Ascending aorta (tissue), 2 donors: ENCODE measurements at regions not wholly inside any gene's neighbourhood (a gene's known extent, or its start where the extent isn't known, plus 50 kb on each side); places are given as distances from the start of the nearest gene placed in this dataset.

Experiments used
- DNase-seq, 2 donors: peaks; one replicate each; pipeline ENCODE4 v3.0.0-alpha.2; 2019; ENCODE audit warnings: low spot score in 2 of 2
- H3K27ac ChIP-seq, 2 donors: fragments of 200-600 bp; sonication (generic); one replicate each; pipeline ENCODE4 v1.5.1; 2016 to 2017; ENCODE audit warnings: mild to moderate bottlenecking in 1 of 2
- H3K27me3 ChIP-seq: fragments of 200-600 bp; sonication (generic); one replicate; pipeline ENCODE4 v1.5.1; 2017
- H3K36me3 ChIP-seq, 2 donors: fragments of 200-600 bp; sonication (generic); one replicate each; pipeline ENCODE4 v1.5.1; 2016
- H3K4me1 ChIP-seq, 2 donors: fragments of 200-600 bp; sonication (generic); one replicate each; pipeline ENCODE4 v1.5.1; 2016 to 2017; ENCODE audit warnings: mild to moderate bottlenecking in 1 of 2
- H3K4me3 ChIP-seq, 2 donors: fragments of 200-600 bp; sonication (generic); one replicate each; pipeline ENCODE4 v1.5.1; 2016 to 2017; ENCODE audit warnings: mild to moderate bottlenecking in 1 of 2
- H3K9me3 ChIP-seq, 2 donors: fragments of 200-600 bp; sonication (generic); one replicate each; pipeline ENCODE4 v1.5.1; 2016
- intact Hi-C: fragments of 100-400 bp; cut with DNase I; formaldehyde crosslinking; loops from one replicate; pipeline ENCODE4 v1.15.1; 2023
- TF ChIP-seq, protein P1 (sequence below), 3 experiments: fragments of 200-600 bp in 2 of 3; fragments of 450-650 bp in 1 of 3; sonication (generic) in 2 of 3; IDR thresholded peaks; one replicate each; pipeline ENCODE4 v1.5.1; 2016 to 2019; ENCODE audit warnings: antibody characterized with exemption in 3 of 3, mild to moderate bottlenecking in 1 of 3, moderate library complexity in 1 of 3

DNA sequence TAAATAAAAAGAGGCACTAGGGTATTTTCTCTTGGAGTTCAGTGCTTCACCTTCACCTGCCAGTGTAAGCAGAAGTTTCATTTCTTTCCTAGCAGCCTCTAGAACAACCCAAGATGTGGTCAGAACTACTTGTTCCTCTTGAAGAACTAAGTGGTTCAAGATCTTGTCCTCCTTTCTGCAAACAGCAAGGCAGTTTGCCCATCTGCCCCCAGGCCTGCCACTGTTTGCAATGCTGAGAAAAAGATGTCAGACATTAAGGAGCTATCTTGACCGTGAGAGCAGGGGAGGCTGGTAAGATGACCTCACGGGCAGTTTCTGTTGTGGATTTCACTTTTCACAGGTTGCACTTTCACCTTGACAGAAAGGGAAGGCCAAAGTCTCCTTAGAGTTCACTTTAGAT, 52.0 kb upstream of the KLF4 start:
- intact Hi-C loops = no loop called here
- Histone ChIP-seq H3K27me3 (no peaks in the 10 kb centered on the region), H3K4me1 (no peaks in the 10 kb centered on the region), H3K36me3 (no peaks in the 10 kb centered on the region), H3K9me3 (no peaks in the 10 kb centered on the region), H3K27ac (no peak overlapping the region), H3K4me3 (no peak overlapping the region)
- TF ChIP-seq, protein P1, sequence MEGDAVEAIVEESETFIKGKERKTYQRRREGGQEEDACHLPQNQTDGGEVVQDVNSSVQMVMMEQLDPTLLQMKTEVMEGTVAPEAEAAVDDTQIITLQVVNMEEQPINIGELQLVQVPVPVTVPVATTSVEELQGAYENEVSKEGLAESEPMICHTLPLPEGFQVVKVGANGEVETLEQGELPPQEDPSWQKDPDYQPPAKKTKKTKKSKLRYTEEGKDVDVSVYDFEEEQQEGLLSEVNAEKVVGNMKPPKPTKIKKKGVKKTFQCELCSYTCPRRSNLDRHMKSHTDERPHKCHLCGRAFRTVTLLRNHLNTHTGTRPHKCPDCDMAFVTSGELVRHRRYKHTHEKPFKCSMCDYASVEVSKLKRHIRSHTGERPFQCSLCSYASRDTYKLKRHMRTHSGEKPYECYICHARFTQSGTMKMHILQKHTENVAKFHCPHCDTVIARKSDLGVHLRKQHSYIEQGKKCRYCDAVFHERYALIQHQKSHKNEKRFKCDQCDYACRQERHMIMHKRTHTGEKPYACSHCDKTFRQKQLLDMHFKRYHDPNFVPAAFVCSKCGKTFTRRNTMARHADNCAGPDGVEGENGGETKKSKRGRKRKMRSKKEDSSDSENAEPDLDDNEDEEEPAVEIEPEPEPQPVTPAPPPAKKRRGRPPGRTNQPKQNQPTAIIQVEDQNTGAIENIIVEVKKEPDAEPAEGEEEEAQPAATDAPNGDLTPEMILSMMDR (IDR thresholded peaks at IDR 0.05) = no peak
- DNase-seq = no peak

DNA sequence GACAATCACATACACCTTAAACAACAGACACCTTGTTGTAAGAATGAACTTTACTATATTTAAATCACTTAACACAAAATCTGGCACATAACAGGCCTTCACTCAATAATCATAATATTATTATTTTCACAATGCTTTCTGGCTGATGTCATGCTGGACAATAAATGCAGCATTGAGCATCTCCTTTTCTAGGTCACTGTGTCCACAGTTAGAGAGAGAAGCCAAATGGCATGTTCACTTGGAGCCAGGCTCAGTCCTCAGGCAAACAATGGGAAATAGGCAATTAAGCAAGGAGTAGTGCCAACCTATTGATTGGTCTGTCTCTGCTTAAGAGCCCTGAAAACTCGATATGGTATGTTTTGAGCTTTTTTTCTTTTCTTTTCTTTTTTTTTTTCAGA, 50.6 kb upstream of the KLF4 start:
- no peak overlapping the region for H3K27ac ChIP-seq
- no peaks in the 10 kb centered on the region for H3K9me3 ChIP-seq
- intact Hi-C loops = no loop called here
- no peaks in the 10 kb centered on the region for H3K4me1 ChIP-seq
- no peaks in the 10 kb centered on the region for H3K36me3 ChIP-seq
- no peak overlapping the region for H3K4me3 ChIP-seq
- no peaks in the 10 kb centered on the region for H3K27me3 ChIP-seq
- no peak for DNase-seq
- TF ChIP-seq, protein P1 (IDR thresholded peaks at IDR 0.05) = no peak

DNA sequence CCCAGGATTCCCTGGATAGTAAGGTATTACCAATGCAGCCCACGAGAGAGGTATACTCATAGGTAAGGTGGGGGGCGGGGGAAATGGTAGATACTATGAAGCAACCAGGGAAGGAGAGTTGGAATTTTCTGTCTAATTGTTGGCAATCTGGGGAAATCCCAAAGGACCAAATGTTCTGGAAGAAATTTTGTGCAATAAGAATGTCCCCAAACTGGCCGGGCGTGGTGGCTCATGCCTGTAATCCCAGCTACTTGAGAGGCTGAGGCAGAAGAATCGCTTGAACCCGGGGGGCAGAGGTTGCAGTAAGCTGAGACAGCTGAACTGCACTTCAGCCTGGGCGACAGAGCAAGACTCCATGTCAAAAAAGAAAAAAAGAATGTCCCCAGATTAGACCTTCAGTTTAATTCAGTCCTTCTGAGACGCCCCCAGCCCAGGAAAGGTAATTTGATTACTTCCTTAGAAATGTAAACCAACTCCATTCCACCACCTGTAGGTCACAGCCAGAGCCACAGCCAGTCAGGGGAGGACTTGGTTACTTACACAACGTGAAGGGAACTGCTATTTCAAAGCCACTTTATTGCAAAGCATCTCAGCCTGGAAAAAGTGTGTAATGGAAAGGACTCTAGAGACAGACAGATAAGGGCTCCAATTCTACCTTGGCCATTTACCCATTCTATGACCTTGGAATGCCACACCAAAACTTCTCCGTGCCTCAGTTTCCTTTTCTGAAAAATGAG, 50.0 kb upstream of the KLF4 start:
- Histone ChIP-seq H3K27ac (no peak overlapping the region), H3K9me3 (no peaks in the 10 kb centered on the region), H3K4me3 (no peak overlapping the region), H3K4me1 (no peaks in the 10 kb centered on the region), H3K36me3 (no peaks in the 10 kb centered on the region), H3K27me3 (no peaks in the 10 kb centered on the region)
- DNase-seq = no peak
- TF ChIP-seq, protein P1 (IDR thresholded peaks at IDR 0.05) = no peak
- intact Hi-C loops = loop anchor here (2.0 kb wide), 1 partner anchor 25 kb away; no protein-coding TSS in a partner anchor
